CD14-positive monocyte (primary cell): ENCODE measurements at regions not wholly inside any gene's neighbourhood (a gene's known extent, or its start where the extent isn't known, plus 50 kb on each side); places are given as distances from the start of the nearest gene placed in this dataset.

ENCODE experiments used
- DNase-seq, 3 donors: peaks; one replicate each; pipeline ENCODE4 v3.0.0-alpha.2; 2011 to 2022
- H2AFZ ChIP-seq: 2 replicates; pipeline ENCODE4 v1.6.0; 2012; ENCODE audit warnings: mild to moderate bottlenecking, low read depth, low read length, inconsistent platforms; ENCODE audit not compliant: insufficient read depth, poor library complexity, severe bottlenecking
- H3K27ac ChIP-seq, 2 donors: 1 replicate in 1 of 2; 2 replicates in 1 of 2; pipeline ENCODE4 v1.5.1; 2012 to 2013; ENCODE audit warnings: low read length in 2 of 2, control low read depth in 1 of 2, inconsistent platforms in 1 of 2, low read depth in 1 of 2, mild to moderate bottlenecking in 1 of 2
- H3K27me3 ChIP-seq, 2 donors: one replicate each; pipeline versions ENCODE4 v1.6.0 to v1.6.1; 2011 to 2013; ENCODE audit warnings: low read length in 2 of 2; ENCODE audit not compliant: control insufficient read depth in 2 of 2, insufficient read depth in 2 of 2
- H3K36me3 ChIP-seq, 2 donors: replicated peaks in 1 of 2; 1 replicate in 1 of 2; 2 replicates in 1 of 2; pipeline versions ENCODE4 v1.5.1 to v1.6.1; 2012 to 2013; ENCODE audit warnings: low read length in 2 of 2, control low read depth in 1 of 2, inconsistent platforms in 1 of 2, mild to moderate bottlenecking in 1 of 2; ENCODE audit not compliant: insufficient read depth in 2 of 2, control insufficient read depth in 1 of 2
- H3K4me1 ChIP-seq, 2 donors: 1 replicate in 1 of 2; 2 replicates in 1 of 2; pipeline versions ENCODE4 v1.5.1 to v1.6.1; 2012 to 2013; ENCODE audit warnings: low read length in 2 of 2, control low read depth in 1 of 2, inconsistent platforms in 1 of 2, mild to moderate bottlenecking in 1 of 2, moderate library complexity in 1 of 2; ENCODE audit not compliant: insufficient read depth in 2 of 2, control insufficient read depth in 1 of 2
- H3K4me2 ChIP-seq: replicated peaks from 2 replicates; pipeline ENCODE3; 2012; ENCODE audit warnings: low read length, moderate library complexity, mild to moderate bottlenecking; ENCODE audit not compliant: poor library complexity, severe bottlenecking; ENCODE audit errors: extremely low read depth
- H3K4me3 ChIP-seq, 3 experiments: fragments of 200-600 bp in 1 of 3; sonication (generic) in 1 of 3; replicated peaks in 1 of 3; 1 replicate in 2 of 3; 2 replicates in 1 of 3; pipeline ENCODE4 v1.5.1; 2011 to 2013; ENCODE audit warnings: low read length in 3 of 3, mild to moderate bottlenecking in 3 of 3, control low read depth in 2 of 3, low read depth in 2 of 3, inconsistent platforms in 1 of 3, moderate library complexity in 1 of 3
- H3K79me2 ChIP-seq: 2 replicates; pipeline ENCODE4 v1.6.0; 2012; ENCODE audit warnings: mild to moderate bottlenecking, control low read depth, inconsistent platforms, low read length, moderate library complexity; ENCODE audit not compliant: insufficient read depth
- H3K9ac ChIP-seq: 2 replicates; pipeline ENCODE4 v1.6.0; 2017; ENCODE audit warnings: low read length, mild to moderate bottlenecking; ENCODE audit not compliant: insufficient read depth, poor library complexity, severe bottlenecking
- H3K9me3 ChIP-seq, 2 donors: replicated peaks in 1 of 2; 1 replicate in 1 of 2; 2 replicates in 1 of 2; pipeline versions ENCODE4 v1.5.1 to v1.6.1; 2012 to 2013; ENCODE audit warnings: low read length in 2 of 2, control low read depth in 1 of 2; ENCODE audit not compliant: control insufficient read depth in 1 of 2, insufficient read depth in 1 of 2
- H4K20me1 ChIP-seq: 2 replicates; pipeline ENCODE4 v1.6.0; 2012; ENCODE audit warnings: mild to moderate bottlenecking, low read length, control low read depth, moderate library complexity; ENCODE audit not compliant: insufficient read depth
- H3K27ac Mint-ChIP-seq, 7 donors: one replicate each; pipeline ENCODE4 v1.8.0; 2020; ENCODE audit warnings: mild to moderate bottlenecking in 7 of 7, mixed read lengths in 7 of 7, moderate library complexity in 6 of 7, inconsistent platforms in 2 of 7
- H3K27me3 Mint-ChIP-seq, 3 donors: one replicate each; pipeline ENCODE4 v1.8.0; 2021 to 2022; ENCODE audit warnings: low read depth in 3 of 3, mild to moderate bottlenecking in 3 of 3, mixed read lengths in 3 of 3, moderate library complexity in 3 of 3, inconsistent platforms in 1 of 3
- H3K36me3 Mint-ChIP-seq, 2 donors: one replicate each; pipeline ENCODE4 v1.8.0; 2020; ENCODE audit warnings: mixed read lengths in 2 of 2, inconsistent platforms in 1 of 2, mild to moderate bottlenecking in 1 of 2
- H3K4me1 Mint-ChIP-seq: one replicate; pipeline ENCODE4 v1.8.0; 2020; ENCODE audit warnings: mild to moderate bottlenecking, mixed read lengths
- H3K4me3 Mint-ChIP-seq, 2 donors: one replicate each; pipeline ENCODE4 v1.8.0; 2020; ENCODE audit warnings: mild to moderate bottlenecking in 2 of 2, mixed read lengths in 2 of 2, moderate library complexity in 1 of 2
- H3K9me3 Mint-ChIP-seq, 7 donors: one replicate each; pipeline ENCODE4 v1.8.0; 2020 to 2022; ENCODE audit warnings: mixed read lengths in 7 of 7, mild to moderate bottlenecking in 6 of 7, moderate library complexity in 6 of 7, inconsistent platforms in 2 of 7
- WGBS: methylation state at CpG from one replicate; pipeline ENCODE4 v1.1.5; 2013; ENCODE audit warnings: missing lambda C conversion rate; ENCODE audit not compliant: insufficient coverage; 5-methylcytosine and 5-hydroxymethylcytosine counted together
- intact Hi-C, 2 donors: fragments of 100-400 bp; cut with micrococcal nuclease; formaldehyde crosslinking; loops; one replicate each; pipeline versions ENCODE4 v1.15.0 to v1.15.1; 2023
- TF ChIP-seq, protein P1 (sequence below): fragments of 200-600 bp; IDR thresholded peaks from one replicate; pipeline ENCODE4 v1.8.0; 2022; ENCODE audit warnings: antibody characterized with exemption, mild to moderate bottlenecking

DNA sequence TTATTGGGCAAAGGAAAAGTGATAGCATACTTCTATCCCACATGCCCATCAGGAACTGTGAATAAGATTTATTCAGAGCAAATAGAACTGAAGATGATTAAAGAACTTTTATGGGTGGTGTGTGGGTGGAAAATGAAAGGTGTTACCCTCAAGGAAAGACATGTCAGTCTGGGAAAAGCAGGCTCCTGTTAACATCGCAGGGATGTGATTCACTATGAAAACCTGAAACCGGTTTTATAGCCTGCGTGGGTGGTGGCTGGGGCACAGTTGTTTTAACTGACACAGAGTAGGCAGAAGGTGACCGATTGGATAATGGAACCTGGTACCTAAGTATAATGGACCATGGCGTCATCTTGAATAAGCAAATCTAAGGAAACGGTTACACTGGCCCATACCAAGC is 61.3 kb upstream of the CASK start:
- Histone ChIP-seq H3K9ac (no peak overlapping the region), H3K4me1 (no peaks in the 10 kb centered on the region), H3K4me3 (no peak overlapping the region), H4K20me1 (no peaks in the 10 kb centered on the region), H3K4me2 (no peak overlapping the region), H3K79me2 (no peaks in the 10 kb centered on the region), H3K27me3 (no peaks in the 10 kb centered on the region), H3K9me3 (no peaks in the 10 kb centered on the region), H2AFZ (no peak overlapping the region), H3K36me3 (no peaks in the 10 kb centered on the region), H3K27ac (no peak overlapping the region)
- no peaks in the 10 kb centered on the region for H3K36me3 Mint-ChIP-seq
- H3K9me3 Mint-ChIP-seq = peaks cover 0 to 2% (median 0%) of the 10 kb centered on the region in 7 donors
- WGBS = 97% methylated on average over 4 of the region's 6 CpGs
- no peak overlapping the region for H3K27ac Mint-ChIP-seq
- no peaks in the 10 kb centered on the region for H3K27me3 Mint-ChIP-seq
- H3K4me3 Mint-ChIP-seq = no peak overlapping the region
- no peaks in the 10 kb centered on the region for H3K4me1 Mint-ChIP-seq
- DNase-seq = no peak
- TF ChIP-seq, protein P1, sequence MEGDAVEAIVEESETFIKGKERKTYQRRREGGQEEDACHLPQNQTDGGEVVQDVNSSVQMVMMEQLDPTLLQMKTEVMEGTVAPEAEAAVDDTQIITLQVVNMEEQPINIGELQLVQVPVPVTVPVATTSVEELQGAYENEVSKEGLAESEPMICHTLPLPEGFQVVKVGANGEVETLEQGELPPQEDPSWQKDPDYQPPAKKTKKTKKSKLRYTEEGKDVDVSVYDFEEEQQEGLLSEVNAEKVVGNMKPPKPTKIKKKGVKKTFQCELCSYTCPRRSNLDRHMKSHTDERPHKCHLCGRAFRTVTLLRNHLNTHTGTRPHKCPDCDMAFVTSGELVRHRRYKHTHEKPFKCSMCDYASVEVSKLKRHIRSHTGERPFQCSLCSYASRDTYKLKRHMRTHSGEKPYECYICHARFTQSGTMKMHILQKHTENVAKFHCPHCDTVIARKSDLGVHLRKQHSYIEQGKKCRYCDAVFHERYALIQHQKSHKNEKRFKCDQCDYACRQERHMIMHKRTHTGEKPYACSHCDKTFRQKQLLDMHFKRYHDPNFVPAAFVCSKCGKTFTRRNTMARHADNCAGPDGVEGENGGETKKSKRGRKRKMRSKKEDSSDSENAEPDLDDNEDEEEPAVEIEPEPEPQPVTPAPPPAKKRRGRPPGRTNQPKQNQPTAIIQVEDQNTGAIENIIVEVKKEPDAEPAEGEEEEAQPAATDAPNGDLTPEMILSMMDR = no peak
- intact Hi-C loops = no loop called here

DNA sequence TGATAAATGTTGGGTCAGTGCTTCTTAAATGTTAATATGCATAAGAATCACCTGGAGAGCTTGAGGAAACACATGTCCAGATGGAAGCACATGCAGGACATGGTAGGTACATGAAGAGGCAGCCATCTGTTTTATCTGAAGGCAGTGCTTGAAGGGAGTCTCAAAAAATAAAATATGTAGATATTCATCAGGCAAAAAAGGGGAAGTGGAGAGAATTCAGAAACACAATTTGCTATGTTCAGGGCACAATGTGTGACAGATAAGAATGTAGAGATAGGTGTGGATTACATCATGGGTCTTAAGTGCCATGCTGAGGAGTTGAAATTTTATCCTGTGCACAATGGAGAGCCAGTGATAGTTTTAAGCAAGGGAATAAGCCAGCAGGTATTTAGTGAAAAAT is 59.6 kb upstream of the CASK start:
- H3K4me3 ChIP-seq = no peak overlapping the region
- intact Hi-C loops = no loop called here
- no peaks in the 10 kb centered on the region for H4K20me1 ChIP-seq
- Mint-ChIP-seq H3K27me3 (no peaks in the 10 kb centered on the region), H3K9me3 (peaks cover 0 to 2% (median 0%) of the 10 kb centered on the region in 7 donors), H3K27ac (no peak overlapping the region), H3K4me1 (no peaks in the 10 kb centered on the region), H3K4me3 (no peak overlapping the region), H3K36me3 (no peaks in the 10 kb centered on the region)
- peaks cover 0 to 3% of the 10 kb centered on the region in 2 donors for H3K27me3 ChIP-seq
- no peaks in the 10 kb centered on the region for H3K9me3 ChIP-seq
- no peaks in the 10 kb centered on the region for H3K79me2 ChIP-seq
- H3K9ac ChIP-seq = no peak overlapping the region
- H3K27ac ChIP-seq = no peak overlapping the region
- TF ChIP-seq, protein P1 = no peak
- no peak overlapping the region for H3K4me2 ChIP-seq
- no peak overlapping the region for H2AFZ ChIP-seq
- H3K36me3 ChIP-seq = no peaks in the 10 kb centered on the region
- H3K4me1 ChIP-seq = no peaks in the 10 kb centered on the region
- DNase-seq = no peak
